Astrocyte (in vitro differentiated cells and primary cell): ENCODE measurements at regions not wholly inside any gene's neighbourhood (a gene's known extent, or its start where the extent isn't known, plus 50 kb on each side); places are given as distances from the start of the nearest gene placed in this dataset.

Source experiments
- DNase-seq: peaks from one replicate; pipeline ENCODE4 v3.0.0-alpha.2; 2010; ENCODE audit warnings: low read depth
- FAIRE-seq: peaks from 2 replicates; lab custom pipeline; 2011; peaks lifted over from hg19 to GRCh38; lab: Jason Lieb, UNC
- H2AFZ ChIP-seq: 2 replicates; pipeline ENCODE4 v1.6.0; 2012; ENCODE audit warnings: low read depth, low read length, inconsistent platforms
- H3K27ac ChIP-seq: 2 replicates; pipeline ENCODE4 v1.5.1; 2011; ENCODE audit warnings: low read depth, low read length, inconsistent platforms
- H3K27me3 ChIP-seq: 2 replicates; pipeline ENCODE4 v1.6.0; 2011; ENCODE audit warnings: low read length, inconsistent platforms; ENCODE audit not compliant: insufficient read depth
- H3K36me3 ChIP-seq: 2 replicates; pipeline ENCODE4 v1.5.1; 2011; ENCODE audit warnings: low read length, inconsistent platforms; ENCODE audit not compliant: insufficient read depth
- H3K4me1 ChIP-seq: 2 replicates; pipeline ENCODE4 v1.5.1; 2011; ENCODE audit warnings: low read length, inconsistent platforms; ENCODE audit not compliant: insufficient read depth
- H3K4me2 ChIP-seq: 2 replicates; pipeline ENCODE4 v1.6.0; 2012; ENCODE audit warnings: low read length, inconsistent platforms
- H3K4me3 ChIP-seq: 2 replicates; pipeline ENCODE4 v1.5.1; 2011; ENCODE audit warnings: low read depth, mild to moderate bottlenecking, low read length, inconsistent platforms; ENCODE audit not compliant: insufficient read depth
- H3K79me2 ChIP-seq: 2 replicates; pipeline ENCODE4 v1.6.0; 2012; ENCODE audit warnings: mild to moderate bottlenecking, low read length, inconsistent platforms; ENCODE audit not compliant: insufficient read depth
- H3K9ac ChIP-seq: 2 replicates; pipeline ENCODE4 v1.6.0; 2012; ENCODE audit warnings: mild to moderate bottlenecking, low read length, inconsistent platforms
- H3K9me3 ChIP-seq: 2 replicates; pipeline ENCODE4 v1.5.1; 2012; ENCODE audit warnings: low read depth, mild to moderate bottlenecking, low read length, inconsistent platforms; ENCODE audit not compliant: insufficient read depth
- H4K20me1 ChIP-seq: 2 replicates; pipeline ENCODE4 v1.6.0; 2012; ENCODE audit warnings: low read length, inconsistent platforms; ENCODE audit not compliant: insufficient read depth
- H3K27ac Mint-ChIP-seq: one replicate; pipeline ENCODE4 v1.8.0; 2021; ENCODE audit warnings: mild to moderate bottlenecking, mixed read lengths; ENCODE audit not compliant: unreplicated experiment
- H3K27me3 Mint-ChIP-seq: one replicate; pipeline ENCODE4 v1.8.0; 2021; ENCODE audit warnings: low read depth, mixed read lengths; ENCODE audit not compliant: unreplicated experiment
- H3K36me3 Mint-ChIP-seq: one replicate; pipeline ENCODE4 v1.8.0; 2021; ENCODE audit warnings: low read depth, mixed read lengths; ENCODE audit not compliant: unreplicated experiment
- H3K4me1 Mint-ChIP-seq: one replicate; pipeline ENCODE4 v1.8.0; 2021; ENCODE audit warnings: low read depth, mixed read lengths; ENCODE audit not compliant: unreplicated experiment
- H3K4me3 Mint-ChIP-seq: one replicate; pipeline ENCODE4 v1.8.0; 2021; ENCODE audit warnings: mild to moderate bottlenecking, moderate library complexity, mixed read lengths; ENCODE audit not compliant: unreplicated experiment
- H3K9me3 Mint-ChIP-seq: one replicate; pipeline ENCODE4 v1.8.0; 2021; ENCODE audit warnings: mild to moderate bottlenecking, mixed read lengths; ENCODE audit not compliant: unreplicated experiment
- EZH2 ChIP-seq: IDR thresholded peaks from 2 replicates; pipeline ENCODE4 v1.6.1; 2012; ENCODE audit warnings: mild to moderate bottlenecking, low read length, inconsistent platforms; ENCODE audit not compliant: insufficient read depth
- TF ChIP-seq, protein P1 (sequence below): IDR thresholded peaks from 2 replicates; pipeline ENCODE4 v1.5.1; 2011; ENCODE audit warnings: low read depth, mild to moderate bottlenecking, inconsistent platforms, low read length, moderate library complexity; ENCODE audit not compliant: insufficient read depth

DNA sequence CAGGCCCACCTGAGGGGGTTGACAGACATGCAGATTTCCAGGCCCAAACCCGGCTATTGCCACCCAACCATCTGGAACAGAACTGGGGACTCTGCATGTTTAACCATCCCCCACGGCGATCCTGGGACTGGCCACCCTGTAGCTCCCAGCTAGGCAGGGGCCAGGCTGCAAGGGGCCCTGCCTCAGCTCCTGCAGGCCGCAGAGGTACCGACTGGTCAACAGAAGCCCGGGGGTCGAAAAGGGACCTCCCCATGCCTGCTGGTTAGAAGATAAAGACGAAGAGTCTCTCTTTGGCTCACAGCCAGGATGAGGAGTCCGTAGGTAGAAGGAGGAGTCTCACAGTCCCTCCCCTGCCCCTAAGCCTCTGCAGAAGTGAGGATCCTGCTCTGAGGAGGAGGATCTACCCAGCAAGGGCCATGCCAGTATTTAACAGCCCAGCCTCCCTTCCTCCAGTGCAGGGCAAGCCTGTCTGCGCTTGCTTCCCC lies 223.4 kb upstream of the TNRC6C start:
- TF ChIP-seq EZH2, result peak; percentile 28
- TF ChIP-seq, protein P1, sequence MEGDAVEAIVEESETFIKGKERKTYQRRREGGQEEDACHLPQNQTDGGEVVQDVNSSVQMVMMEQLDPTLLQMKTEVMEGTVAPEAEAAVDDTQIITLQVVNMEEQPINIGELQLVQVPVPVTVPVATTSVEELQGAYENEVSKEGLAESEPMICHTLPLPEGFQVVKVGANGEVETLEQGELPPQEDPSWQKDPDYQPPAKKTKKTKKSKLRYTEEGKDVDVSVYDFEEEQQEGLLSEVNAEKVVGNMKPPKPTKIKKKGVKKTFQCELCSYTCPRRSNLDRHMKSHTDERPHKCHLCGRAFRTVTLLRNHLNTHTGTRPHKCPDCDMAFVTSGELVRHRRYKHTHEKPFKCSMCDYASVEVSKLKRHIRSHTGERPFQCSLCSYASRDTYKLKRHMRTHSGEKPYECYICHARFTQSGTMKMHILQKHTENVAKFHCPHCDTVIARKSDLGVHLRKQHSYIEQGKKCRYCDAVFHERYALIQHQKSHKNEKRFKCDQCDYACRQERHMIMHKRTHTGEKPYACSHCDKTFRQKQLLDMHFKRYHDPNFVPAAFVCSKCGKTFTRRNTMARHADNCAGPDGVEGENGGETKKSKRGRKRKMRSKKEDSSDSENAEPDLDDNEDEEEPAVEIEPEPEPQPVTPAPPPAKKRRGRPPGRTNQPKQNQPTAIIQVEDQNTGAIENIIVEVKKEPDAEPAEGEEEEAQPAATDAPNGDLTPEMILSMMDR, result no peak
- Histone ChIP-seq H3K4me1 (no peaks in the 10 kb centered on the region), H3K79me2 (no peaks in the 10 kb centered on the region), H3K4me3 (no peak overlapping the region), H3K9ac (no peak overlapping the region), H2AFZ (no peak overlapping the region), H4K20me1 (no peaks in the 10 kb centered on the region), H3K4me2 (no peak overlapping the region), H3K27me3 (peaks cover 21% of the 10 kb centered on the region), H3K27ac (no peak overlapping the region), H3K36me3 (no peaks in the 10 kb centered on the region), H3K9me3 (peaks cover 11% of the 10 kb centered on the region)
- H3K4me1 Mint-ChIP-seq, result peaks cover 2% of the 10 kb centered on the region
- H3K4me3 Mint-ChIP-seq, result no peak overlapping the region
- FAIRE-seq, result no peak
- no peak overlapping the region for H3K27ac Mint-ChIP-seq
- H3K36me3 Mint-ChIP-seq, result no peaks in the 10 kb centered on the region
- peaks cover 26% of the 10 kb centered on the region for H3K27me3 Mint-ChIP-seq
- peaks cover 6% of the 10 kb centered on the region for H3K9me3 Mint-ChIP-seq
- DNase-seq, result no peak

DNA sequence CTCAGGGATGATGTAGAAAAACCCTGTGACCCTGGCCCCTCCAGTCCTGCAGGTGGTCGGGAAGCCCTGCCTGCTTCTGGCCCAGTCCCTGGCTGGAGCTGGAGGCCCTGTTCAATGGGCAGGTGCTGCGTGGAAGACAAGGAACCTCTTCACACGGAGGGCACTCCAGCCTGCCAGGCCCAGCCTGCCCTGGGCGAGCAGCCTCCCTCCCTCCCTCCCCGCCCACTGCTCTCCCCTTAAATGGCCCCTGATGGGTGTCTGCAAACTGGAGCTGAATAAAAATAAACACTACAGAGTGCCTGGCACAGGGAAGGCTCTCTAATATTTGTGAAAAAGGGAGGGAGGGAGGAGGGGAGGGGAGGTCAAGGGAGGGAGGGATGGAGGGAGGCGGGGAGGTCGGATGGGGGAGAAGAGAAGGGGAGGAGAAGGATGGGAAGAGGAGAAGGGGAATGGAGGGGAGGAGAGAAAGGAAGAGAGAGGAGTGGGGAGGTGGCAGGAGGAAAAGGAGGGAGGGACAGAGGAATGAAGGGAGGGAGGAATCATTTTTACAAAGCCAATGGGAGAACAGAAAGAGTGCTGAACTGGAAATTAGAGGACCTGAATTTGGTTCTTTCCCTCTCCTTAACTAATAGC lies 222.8 kb upstream of the TNRC6C start:
- DNase-seq, result no peak
- no peak overlapping the region for H3K4me3 ChIP-seq
- H2AFZ ChIP-seq, result no peak overlapping the region

More for the DNA sequence above, 222.8 kb upstream of the TNRC6C start:
- no peaks in the 10 kb centered on the region for H3K36me3 Mint-ChIP-seq
- H3K9ac ChIP-seq, result no peak overlapping the region
- H3K4me3 Mint-ChIP-seq, result no peak overlapping the region
- H3K27me3 Mint-ChIP-seq, result peaks cover 26% of the 10 kb centered on the region
- peaks cover 11% of the 10 kb centered on the region for H3K9me3 ChIP-seq
- peaks cover 2% of the 10 kb centered on the region for H3K4me1 Mint-ChIP-seq
- H3K27me3 ChIP-seq, result peaks cover 21% of the 10 kb centered on the region
- H3K27ac ChIP-seq, result no peak overlapping the region
- no peaks in the 10 kb centered on the region for H3K4me1 ChIP-seq
- no peak overlapping the region for H3K27ac Mint-ChIP-seq
- H3K4me2 ChIP-seq, result no peak overlapping the region
- TF ChIP-seq, protein P1, result no peak
- peak; percentile 4 for TF ChIP-seq EZH2
- FAIRE-seq, result no peak
- H3K36me3 ChIP-seq, result no peaks in the 10 kb centered on the region
- H3K79me2 ChIP-seq, result no peaks in the 10 kb centered on the region
- H4K20me1 ChIP-seq, result no peaks in the 10 kb centered on the region
- H3K9me3 Mint-ChIP-seq, result peaks cover 6% of the 10 kb centered on the region
